ENCODE measurements at regions not wholly inside any gene's neighbourhood (a gene's known extent, or its start where the extent isn't known, plus 50 kb on each side); places are given as distances from the start of the nearest gene placed in this dataset.
A peak's percentile ranks its signal among the peaks of the same experiment; 100 is the strongest.

DNA sequence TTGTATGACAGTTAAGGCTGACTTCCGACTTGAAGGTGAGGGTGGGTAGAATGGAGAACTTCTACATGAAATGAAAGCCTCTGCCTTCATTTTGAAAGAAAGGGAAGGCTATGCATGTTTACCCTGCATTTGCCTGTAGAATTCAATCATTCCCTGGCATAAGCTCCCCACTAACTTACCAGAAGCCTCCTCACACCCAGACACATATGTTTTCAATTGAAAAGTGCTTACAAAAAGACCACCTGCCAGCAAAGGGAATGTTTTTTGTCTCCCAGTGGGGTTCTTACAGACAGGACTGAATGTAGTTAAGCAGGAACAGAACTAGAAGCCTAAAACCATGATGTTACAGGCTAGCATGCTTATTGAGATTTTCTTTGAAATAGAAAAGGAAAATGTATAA lies 392.1 kb upstream of the HSF2 start:
- DNase-seq (ENCODE audit: low spot score), result peak; percentile 24

DNA sequence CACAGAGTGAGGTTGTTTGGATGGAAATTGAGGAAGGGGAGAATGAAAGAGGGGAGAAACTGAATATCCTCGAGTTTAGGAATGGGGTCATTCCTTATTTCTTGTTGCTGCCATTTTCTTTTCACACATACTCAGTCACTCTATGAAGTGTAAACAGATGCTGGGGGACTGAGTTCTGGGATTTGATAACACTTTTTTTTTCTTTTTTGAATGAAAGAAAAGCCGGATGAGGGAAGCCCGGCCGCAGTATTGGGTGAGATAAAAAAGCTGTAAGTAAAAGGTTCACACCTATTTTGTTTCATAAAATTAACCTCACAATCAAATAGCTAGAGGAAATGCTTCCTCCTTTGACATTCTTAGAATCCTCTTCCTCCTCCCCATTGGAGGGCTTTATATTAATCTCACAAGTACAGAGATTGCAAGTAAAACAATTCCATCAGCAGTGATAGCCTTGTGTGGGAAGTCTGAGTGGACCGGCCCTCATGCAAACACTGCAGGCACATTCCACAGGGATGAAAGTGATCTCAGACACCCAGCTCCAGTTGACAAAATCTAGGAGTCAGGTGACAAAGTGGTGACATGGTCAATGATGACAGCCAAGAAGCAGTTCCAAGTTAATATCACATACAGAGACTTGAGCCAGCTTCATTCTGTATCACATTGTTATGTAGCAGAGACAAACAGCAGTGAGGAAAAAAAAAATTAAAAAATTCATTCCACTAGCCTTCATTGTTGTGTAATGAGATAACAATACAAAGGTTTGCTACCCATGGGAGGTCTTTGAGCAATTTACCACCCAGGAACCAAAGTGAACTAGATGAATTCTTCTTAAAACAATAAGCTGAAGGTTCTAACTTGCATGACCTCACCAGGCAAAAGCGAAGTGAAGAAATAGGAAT lies 391.1 kb upstream of the HSF2 start:
- DNase-seq (ENCODE audit: low spot score), result peak; percentile 20

DNA sequence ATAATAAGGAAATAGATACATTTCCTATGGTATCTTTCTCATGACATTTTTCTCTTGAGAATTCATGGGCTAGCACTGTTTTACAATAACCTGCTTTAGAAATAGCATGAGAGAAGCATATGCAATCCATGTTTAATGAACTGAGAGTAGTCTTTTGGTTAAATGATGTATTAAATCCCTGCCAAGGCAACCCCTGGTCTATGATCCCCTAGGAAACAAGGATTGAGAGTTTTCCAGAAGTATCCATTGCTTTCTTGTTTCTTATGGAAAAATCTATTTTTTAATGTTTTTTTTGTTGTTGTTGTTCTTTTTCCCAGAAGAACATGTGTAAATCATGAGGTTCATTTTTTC lies 390.5 kb upstream of the HSF2 start:
- DNase-seq (ENCODE audit: low spot score), result no peak

DNA sequence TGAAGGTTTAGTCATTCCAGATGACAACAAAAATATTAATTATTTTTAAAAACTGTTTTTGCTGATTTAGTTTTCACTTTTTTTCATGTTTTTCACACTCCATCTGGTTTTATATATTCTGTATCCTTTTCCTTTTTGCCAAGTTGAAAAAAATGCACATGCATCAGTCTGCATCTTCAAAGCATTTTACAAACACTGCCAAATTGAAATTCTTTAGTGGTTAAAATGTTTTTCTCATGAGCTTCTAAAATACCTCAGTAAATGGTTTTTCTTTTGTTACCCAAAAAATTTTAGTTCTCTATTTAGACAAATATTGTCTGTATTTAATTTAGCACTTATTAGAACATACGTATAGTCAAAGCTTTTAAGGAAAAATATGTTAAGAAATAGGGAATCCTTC lies 386.9 kb upstream of the HSF2 start:
- DNase-seq (ENCODE audit: low spot score), result no peak

DNA sequence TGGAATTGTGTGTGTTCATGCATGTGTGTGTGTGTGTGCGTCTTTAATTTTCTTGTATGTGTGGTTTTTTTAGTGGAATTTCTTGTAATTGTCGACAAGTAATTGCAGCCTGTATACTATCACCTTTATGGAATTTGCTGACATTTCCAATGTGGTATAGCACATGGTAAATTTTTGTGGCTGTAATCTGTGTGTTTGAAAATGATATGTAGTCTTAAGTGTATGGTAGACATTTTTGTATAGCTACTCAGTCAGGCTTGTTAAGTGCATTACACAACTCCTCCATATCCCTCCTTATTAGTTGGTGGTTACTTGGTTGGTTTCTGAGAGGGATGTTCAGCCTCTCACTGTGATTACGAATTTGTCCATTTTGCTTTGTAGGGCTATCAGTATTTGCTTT lies 384.5 kb upstream of the HSF2 start:
- DNase-seq (ENCODE audit: low spot score), result no peak

DNA sequence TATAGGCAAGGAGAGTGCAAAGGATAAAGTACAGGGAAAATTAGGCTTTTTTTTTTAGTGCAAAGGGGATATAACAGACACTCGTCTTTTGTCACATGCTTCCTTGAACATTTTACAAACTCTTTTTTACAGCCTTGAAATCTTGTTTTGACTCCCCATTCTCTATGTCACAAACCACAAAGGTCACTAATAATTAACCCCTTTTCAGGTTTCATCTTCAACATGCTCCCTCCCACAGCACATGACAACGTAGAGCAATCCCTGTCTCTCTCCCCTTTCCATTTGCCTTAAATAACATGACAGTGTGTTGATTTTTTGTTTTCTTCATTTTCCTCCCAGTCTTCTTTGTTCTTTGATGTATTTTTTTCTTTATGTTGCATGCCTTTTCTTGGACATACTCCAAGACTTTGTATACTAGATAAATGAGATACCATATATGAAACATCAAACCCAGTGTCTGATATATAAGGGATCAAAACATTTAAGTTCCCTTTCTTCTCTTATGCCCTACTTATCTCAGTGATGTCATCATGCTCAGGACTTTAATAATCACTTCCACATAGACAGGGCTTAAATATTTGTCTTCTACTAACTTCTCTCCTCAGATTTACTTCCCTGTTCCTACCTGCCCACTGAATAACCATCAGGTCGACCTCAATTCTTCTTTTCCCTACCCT lies 378.7 kb upstream of the HSF2 start:
- no peak for DNase-seq (ENCODE audit: low spot score)

DNA sequence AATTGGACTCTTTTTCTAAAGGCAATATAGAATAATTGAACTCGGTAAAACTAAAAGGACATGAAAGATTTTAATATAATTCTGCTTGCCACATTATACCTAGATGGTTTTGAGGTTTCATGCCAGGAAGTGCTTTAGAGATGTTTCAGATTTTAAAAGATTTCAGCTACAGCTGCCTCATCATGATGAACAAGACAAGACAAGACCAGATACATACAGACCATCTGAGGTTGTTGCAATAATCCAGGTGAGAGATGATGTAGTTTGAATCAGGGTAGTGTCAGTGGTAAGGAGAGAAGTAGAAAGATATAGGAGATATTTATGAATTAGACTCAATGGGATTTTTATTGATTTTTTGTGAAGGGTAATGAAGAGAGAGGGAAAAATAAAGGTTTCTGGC lies 374.3 kb upstream of the HSF2 start:
- no peak for DNase-seq (ENCODE audit: low spot score)

DNA sequence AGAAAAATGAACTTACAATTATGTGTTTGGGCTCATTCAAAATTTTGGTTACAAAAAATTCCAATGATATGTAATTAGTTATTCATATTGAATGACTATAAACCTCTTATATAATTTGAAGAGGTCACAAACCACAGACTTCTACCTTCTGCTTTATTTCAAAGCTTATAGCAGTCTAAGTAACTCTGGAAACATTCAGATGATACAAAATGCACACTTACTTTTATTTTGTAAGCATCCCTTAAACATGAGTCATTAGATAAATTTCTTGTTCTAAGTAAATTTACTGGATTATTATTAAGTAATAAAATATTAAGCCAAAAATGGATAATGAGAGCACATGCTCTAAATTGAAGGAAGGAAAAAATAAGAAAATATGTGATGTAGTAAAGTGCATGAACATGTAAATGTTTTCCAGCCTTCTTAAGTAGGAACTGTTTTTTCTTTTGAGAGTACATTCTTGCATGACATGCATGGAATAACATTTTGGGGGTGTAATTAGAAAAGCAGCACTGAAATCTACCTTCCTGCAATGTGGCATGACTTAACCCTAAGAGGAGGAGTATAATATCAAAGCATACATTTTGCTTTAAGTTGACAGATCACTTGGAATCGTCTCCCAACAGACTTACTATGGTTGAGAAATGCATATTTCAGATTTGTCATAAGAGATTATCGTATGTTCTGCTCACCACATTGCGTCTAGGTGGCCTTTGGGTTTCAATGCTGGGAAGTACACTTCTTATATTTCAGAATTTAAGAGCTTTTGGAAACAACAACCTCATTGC lies 372.7 kb upstream of the HSF2 start:
- no peak for DNase-seq (ENCODE audit: low spot score)

DNA sequence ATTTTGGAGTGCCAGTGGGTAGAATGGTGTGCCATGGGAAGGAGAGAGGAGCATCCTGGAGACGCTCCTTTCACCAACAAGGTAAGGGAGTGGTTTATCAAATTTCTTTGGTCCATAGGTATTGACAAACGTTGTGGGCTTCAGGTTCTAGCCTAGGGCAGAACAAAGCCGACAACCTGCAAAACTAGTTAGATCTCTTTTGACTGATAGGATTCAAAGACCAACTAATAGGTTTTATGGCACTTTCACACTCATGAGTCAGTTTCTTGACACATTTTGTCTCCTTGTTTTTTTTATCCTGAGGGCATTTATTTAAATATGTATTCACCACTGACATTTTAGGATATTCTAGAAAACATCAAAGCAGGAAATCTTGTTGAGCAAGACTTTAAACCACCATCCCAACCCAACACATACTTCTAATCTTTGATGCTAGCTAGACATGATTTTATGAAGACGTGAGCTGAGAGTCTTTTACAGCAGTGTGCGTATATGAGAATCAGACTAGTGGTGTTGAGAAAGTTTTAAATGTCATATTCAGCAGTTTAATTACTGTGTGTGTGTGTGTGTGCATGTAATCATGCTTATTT lies 370.4 kb upstream of the HSF2 start:
- DNase-seq (ENCODE audit: low spot score), result no peak

DNA sequence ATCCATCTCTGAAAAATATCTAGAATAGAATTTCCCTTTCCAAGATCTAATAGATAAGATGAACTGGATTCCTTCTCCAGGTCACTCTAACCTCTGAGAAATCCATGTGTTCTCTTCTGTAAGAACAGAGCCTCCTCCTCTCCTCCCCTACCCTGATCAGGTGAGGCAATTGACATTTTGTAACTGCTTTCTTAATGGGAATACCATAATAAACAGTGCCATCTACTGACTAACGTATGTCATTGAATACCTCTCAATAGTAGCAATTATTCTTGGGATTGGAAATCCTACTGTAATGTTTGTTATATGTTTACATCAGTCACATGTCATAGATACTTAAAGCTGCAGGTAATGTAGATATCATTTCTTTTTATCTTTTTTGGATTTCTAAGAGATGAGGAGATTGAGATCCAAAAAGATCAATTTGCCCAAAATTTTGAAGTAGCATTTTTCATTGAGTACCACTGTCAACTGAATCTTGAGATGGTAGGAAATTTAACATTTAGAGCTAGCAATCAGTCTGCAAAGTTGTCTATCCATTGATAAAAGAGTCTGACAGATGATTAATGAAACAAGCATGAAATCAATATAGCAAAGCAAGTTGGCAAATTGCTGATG lies 365.8 kb upstream of the HSF2 start:
- peak; percentile 71 for DNase-seq (ENCODE audit: low spot score)

DNA sequence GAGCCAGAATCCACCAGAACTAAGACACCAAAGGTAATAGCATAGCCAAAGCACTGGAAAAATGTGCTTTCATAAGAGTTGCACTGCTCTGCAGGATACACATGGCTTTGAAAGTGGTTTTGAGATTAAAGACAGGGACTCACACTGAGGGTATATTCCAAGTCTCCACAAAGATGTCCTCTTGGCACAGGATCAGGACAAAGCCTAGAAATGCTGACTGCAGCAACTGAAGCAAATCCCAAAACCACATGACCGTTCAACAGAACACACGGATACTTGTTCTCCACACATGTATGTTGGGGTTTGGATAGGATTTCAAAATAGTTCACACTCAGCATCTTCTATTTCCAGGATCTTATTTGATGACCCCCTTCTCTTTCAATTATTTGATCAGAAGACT lies 364.3 kb upstream of the HSF2 start:
- DNase-seq (ENCODE audit: low spot score), result no peak

DNA sequence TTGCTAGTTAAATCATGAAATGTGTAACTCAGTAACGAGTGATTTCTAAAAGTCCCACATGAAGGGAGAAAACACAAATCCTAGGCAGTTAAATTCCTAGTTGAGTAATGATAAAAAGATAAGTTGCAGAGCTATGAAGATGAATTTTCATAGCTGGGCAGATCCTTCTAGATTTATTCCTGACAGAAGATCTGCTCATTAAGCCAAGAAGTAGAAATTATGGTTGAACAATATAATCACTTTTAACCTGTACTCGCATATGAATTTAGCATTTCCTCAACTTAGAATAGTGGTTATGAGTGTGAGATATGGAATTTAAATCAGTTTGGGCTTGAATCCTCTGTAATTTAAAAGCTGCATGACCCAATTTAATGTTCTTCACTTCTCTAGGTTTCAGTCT lies 359.2 kb upstream of the HSF2 start:
- DNase-seq (ENCODE audit: low spot score), result no peak

DNA sequence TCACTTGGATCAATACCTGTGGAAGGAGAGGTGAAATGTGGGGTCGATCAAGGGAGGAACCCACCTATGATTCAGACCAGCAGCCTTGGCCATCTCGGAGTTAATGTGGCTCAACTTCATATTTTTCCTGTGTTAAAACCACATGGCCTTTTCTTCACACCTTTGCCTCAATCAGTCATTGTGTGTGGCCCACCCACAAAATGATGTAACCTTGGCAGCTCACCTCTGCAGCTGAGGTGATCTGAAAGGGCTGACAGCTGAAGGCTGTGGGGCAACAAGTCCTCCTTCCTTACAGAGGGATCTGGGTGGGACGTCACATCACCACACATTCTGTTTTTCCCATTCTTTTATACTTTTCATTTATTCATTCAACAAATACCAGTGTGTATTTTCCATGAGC lies 357.1 kb upstream of the HSF2 start:
- no peak for DNase-seq (ENCODE audit: low spot score)

DNA sequence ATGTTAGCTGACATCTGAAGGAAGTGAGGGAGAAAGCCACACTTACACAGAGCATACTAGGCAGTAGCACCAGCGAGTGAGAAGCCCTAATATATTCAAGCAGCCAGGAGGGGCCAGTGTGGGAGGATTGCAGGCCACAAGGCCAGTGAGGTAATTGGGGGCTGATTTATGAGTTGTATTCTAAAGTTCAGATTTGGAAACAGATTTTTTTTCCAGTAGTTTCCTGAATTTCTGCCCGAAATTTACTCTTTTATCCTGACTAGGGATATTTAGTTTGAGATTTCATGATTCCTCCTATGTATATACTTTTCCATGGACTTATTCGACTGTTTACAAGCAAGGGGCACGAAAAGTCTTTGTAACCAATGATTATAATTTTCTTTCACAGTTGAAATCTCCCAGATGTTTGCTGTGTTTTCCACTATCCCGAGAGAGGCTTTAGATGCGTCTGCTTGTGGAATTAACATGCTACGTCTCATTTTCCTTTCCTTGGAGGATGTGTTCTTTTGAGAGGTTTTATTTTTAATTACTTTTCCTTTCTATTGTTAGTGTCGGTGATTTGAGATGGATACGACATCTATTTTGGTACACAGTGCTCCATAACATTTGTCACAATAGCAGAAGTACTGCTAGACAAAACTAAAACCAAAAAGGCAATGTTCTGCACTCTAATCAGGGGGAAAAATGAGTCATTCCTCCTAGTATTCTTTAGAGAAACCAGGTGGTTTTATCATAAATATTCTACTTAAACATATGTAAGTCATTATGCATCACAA lies 356.3 kb upstream of the HSF2 start:
- DNase-seq (ENCODE audit: low spot score), result no peak

DNA sequence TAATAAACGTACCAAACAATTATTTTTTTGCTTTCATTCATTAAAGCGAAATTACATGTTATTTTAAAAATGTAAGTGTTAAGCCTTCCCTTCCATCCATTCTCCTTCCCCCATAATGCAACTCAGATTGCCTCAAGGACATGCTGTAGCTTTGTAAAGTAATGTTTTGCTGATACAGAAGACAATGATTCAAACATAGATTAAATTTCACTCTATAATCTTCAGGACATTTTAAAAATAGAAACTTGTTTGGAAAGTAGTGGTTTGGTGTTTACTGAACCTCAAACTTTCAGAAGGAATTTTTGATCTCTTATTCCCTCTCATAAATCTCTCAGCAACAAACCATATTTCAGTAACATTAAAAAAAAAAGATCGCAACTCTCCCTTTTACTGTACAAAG lies 350.9 kb upstream of the HSF2 start:
- DNase-seq (ENCODE audit: low spot score), result no peak

DNA sequence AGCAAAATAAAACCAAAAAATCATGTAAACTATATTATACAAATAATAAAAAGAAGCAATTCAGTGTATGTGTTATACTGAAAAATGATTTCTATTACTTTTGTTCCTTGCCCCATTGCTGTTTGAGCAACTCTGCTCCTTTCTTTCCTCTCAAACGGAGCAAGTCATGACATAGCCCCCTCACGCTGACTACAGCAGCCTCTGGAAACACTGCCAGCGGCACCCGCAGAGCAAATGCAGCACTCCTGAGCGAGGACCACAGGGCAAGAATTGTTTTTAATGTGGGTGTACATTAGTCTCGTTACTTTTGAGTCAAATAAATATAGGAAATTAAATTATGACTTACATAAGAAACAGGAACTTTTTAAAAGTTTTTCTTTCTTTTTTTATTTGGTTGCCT lies 350.1 kb upstream of the HSF2 start:
- DNase-seq (ENCODE audit: low spot score), result peak; percentile 32

DNA sequence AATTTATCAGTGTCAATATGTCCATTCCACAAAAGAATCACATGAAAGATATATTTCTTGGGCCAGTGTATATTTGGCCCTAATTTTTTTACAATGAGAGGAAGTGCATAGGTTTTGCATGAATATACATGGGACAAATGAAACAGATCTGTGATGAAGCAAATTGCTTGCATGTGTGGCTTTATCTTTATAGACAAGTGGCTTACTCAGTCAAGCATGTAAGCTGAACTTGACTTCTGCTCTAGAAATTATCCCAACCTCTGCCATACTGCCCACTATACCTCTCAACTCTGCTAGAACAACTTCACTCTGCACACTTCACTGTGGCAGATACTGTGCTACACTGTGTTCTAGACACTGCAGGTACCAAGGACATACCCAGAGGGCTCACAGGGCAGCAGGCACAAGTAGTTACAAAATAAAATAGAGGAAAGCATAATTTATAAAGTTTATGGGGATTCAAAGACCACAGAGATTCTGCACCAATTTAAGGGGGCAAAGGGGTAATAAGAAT lies 349.2 kb upstream of the HSF2 start:
- no peak for DNase-seq (ENCODE audit: low spot score)

DNA sequence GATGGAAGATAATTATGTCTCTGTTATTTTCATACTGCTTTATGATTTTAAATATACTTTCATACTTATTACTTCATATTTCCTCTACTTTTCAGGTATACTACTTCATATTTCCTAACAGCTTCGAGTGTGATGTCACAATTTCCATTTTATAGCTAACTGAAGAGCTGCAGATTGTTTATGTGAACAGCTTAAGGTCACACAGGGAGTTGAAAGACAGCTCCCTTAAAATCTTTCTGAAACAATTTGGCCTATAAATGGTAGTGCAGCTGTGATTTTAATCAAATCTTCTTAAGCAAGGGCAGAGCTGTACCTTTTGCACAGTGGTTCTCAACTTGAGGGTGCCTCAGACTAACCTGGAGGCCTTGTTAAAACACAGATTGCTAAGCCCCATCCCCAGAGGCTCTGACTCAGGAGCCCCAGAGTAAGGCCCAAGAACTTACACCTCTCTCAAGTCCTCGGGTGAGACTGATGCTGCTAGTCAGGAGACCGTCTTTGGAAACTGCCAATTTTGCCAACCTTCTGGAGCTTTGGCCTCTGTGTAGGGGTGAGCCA lies 347.0 kb upstream of the HSF2 start:
- no peak for DNase-seq (ENCODE audit: low spot score)

DNA sequence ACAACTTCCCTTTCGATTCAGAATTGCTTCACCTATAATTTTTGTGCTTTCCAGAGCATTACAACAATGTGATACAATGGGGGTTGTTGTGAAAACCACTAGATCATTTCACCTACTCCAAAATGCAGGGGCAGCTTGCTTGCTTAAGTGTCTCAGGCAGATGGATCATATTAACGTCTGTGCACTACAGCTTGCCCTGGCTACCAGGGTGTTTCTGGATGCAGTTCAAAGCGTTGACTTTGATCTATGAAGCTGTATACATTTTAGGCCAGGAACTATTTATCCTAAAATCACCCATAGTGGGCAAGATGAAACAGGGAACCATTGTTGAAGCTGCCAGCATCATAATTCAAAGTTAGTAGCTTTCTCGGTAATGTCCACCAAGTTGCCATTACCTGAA lies 339.5 kb upstream of the HSF2 start:
- DNase-seq (ENCODE audit: low spot score), result no peak

DNA sequence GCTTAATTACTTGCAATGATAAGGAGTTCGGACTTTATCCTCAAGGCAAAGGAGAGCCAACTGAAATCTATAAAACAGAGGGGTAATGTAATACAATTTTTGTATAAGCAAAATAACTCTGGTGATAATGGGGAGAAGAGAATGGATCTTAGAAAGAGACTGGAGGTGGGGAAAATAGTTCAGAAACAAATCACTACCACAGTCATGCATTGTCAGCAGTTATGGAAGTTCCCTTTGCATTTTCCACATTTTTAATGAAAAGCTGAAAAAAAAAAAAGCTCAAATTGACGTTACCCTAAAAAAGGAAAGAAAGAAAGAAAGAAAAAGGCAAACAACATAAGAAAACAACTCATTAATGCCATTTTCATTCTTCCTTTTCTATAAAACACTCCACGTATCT lies 337.6 kb upstream of the HSF2 start:
- no peak for DNase-seq (ENCODE audit: low spot score)

DNA sequence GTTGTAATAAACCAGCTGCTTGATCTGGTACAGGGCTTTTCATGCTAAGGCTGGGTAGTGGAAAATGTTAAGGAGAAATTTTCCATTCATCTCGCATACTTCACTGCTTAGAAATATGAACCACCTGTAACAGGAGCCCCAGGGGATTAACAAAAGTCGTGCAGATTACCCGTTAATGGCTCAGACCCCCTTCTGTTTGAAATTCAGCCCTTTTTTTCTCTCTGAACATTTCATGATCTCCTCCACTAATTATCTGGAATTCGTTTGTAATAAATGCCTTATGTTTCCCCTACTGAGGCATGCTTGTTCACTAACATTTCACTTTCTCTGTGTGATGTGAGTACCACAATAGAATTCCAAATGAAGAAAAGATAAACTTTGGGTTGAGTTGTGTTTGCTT lies 336.4 kb upstream of the HSF2 start:
- no peak for DNase-seq (ENCODE audit: low spot score)

Data from iPS-NIHi11 (cell line).